Smooth muscle cell (in vitro differentiated cells): ENCODE measurements at regions not wholly inside any gene's neighbourhood (a gene's known extent, or its start where the extent isn't known, plus 50 kb on each side); places are given as distances from the start of the nearest gene placed in this dataset.

Experiments
- DNase-seq: peaks from one replicate; lab custom pipeline; 2025; ENCODE audit not compliant: unreplicated experiment; lab: John Stamatoyannopoulos, UW
- H2AFZ ChIP-seq: fragments of 200-600 bp; sonication (generic); 2 replicates; pipeline ENCODE4 v1.6.0; 2016; ENCODE audit warnings: antibody characterized with exemption, low read depth, mild to moderate bottlenecking
- H3F3A ChIP-seq: fragments of 200-600 bp; sonication (generic); 2 replicates; pipeline ENCODE4 v1.6.0; 2017; ENCODE audit warnings: antibody characterized with exemption, low read depth
- H3K27ac ChIP-seq: fragments of 200-600 bp; sonication (generic); 2 replicates; pipeline ENCODE4 v1.5.1; 2016; ENCODE audit warnings: low read depth, mild to moderate bottlenecking
- H3K27me3 ChIP-seq: fragments of 200-600 bp; sonication (generic); 2 replicates; pipeline ENCODE4 v1.6.1; 2016; ENCODE audit warnings: low read depth, mild to moderate bottlenecking
- H3K36me3 ChIP-seq: fragments of 200-600 bp; sonication (generic); 2 replicates; pipeline ENCODE4 v1.5.1; 2016; ENCODE audit warnings: low read depth
- H3K4me1 ChIP-seq: fragments of 200-600 bp; sonication (generic); 2 replicates; pipeline ENCODE4 v1.5.1; 2016; ENCODE audit warnings: low read depth
- H3K4me2 ChIP-seq: fragments of 200-600 bp; sonication (generic); 2 replicates; pipeline ENCODE4 v1.6.0; 2016; ENCODE audit warnings: mild to moderate bottlenecking
- H3K4me3 ChIP-seq: fragments of 200-600 bp; sonication (generic); 2 replicates; pipeline ENCODE4 v1.5.1; 2016; ENCODE audit warnings: mild to moderate bottlenecking
- H3K79me2 ChIP-seq: fragments of 200-600 bp; sonication (generic); 2 replicates; pipeline ENCODE4 v1.6.0; 2016; ENCODE audit warnings: low read depth, mild to moderate bottlenecking
- H3K9ac ChIP-seq: fragments of 200-600 bp; sonication (generic); 2 replicates; pipeline ENCODE4 v1.6.0; 2016; ENCODE audit warnings: low read depth
- H3K9me3 ChIP-seq: fragments of 200-600 bp; sonication (generic); replicated peaks from 2 replicates; pipeline ENCODE4 v1.5.1; 2016; ENCODE audit warnings: low read depth
- H4K20me1 ChIP-seq: fragments of 200-600 bp; sonication (generic); 2 replicates; pipeline ENCODE4 v1.6.0; 2016; ENCODE audit warnings: low read depth
- CTCF ChIP-seq: fragments of 200-600 bp; sonication (generic); IDR thresholded peaks from 2 replicates; pipeline ENCODE4 v1.5.1; 2017; ENCODE audit warnings: borderline replicate concordance, mild to moderate bottlenecking, antibody characterized with exemption; ENCODE audit not compliant: insufficient read depth, poor library complexity, severe bottlenecking
- WGBS: methylation state at CpG from one replicate; pipeline ENCODE4 v1.1.7; 2016; ENCODE audit warnings: low lambda C conversion rate; 5-methylcytosine and 5-hydroxymethylcytosine counted together

- no peaks in the 10 kb centered on the region for H3K36me3 ChIP-seq
- H4K20me1 ChIP-seq, result no peaks in the 10 kb centered on the region
- no peaks in the 10 kb centered on the region for H3F3A ChIP-seq
- H2AFZ ChIP-seq, result no peak overlapping the region
- no peaks in the 10 kb centered on the region for H3K9me3 ChIP-seq
- DNase-seq, result no peak
- no peaks in the 10 kb centered on the region for H3K4me1 ChIP-seq
- WGBS, result 71% methylated on average over 4 of the region's 4 CpGs
- no peak for TF ChIP-seq CTCF
- no peak overlapping the region for H3K4me3 ChIP-seq
- H3K79me2 ChIP-seq, result no peaks in the 10 kb centered on the region
- H3K9ac ChIP-seq, result no peak overlapping the region
- H3K4me2 ChIP-seq, result no peak overlapping the region
- no peak overlapping the region for H3K27ac ChIP-seq
- no peaks in the 10 kb centered on the region for H3K27me3 ChIP-seq
Measured at GRCh38 chr13:64993514-64994164, 2236.5 kb downstream of the PCDH9 start.

GRCh38 chr13:64992314-64992713 lies 2237.8 kb downstream of the PCDH9 start:
- H4K20me1 ChIP-seq, result no peaks in the 10 kb centered on the region
- no peaks in the 10 kb centered on the region for H3K9me3 ChIP-seq
- no peak overlapping the region for H3K4me2 ChIP-seq
- no peak for DNase-seq
- no peaks in the 10 kb centered on the region for H3K27me3 ChIP-seq
- H3K4me3 ChIP-seq, result no peak overlapping the region
- H3K27ac ChIP-seq, result no peak overlapping the region
- no peak for TF ChIP-seq CTCF
- no peaks in the 10 kb centered on the region for H3F3A ChIP-seq
- H2AFZ ChIP-seq, result no peak overlapping the region
- H3K36me3 ChIP-seq, result no peaks in the 10 kb centered on the region
- H3K79me2 ChIP-seq, result no peaks in the 10 kb centered on the region
- H3K4me1 ChIP-seq, result no peaks in the 10 kb centered on the region
- no peak overlapping the region for H3K9ac ChIP-seq
- WGBS, result 48% methylated on average over 2 of the region's 2 CpGs

GRCh38 chr13:64985075-64985474 lies 2245.1 kb downstream of the PCDH9 start:
- DNase-seq, result no peak
- no peaks in the 10 kb centered on the region for H3K27me3 ChIP-seq
- WGBS, result 64% methylated on average over 5 of the region's 5 CpGs
- no peak overlapping the region for H3K4me2 ChIP-seq
- no peak for TF ChIP-seq CTCF
- no peaks in the 10 kb centered on the region for H3F3A ChIP-seq
- no peak overlapping the region for H3K9ac ChIP-seq
- no peaks in the 10 kb centered on the region for H4K20me1 ChIP-seq
- no peaks in the 10 kb centered on the region for H3K4me1 ChIP-seq
- no peak overlapping the region for H2AFZ ChIP-seq
- H3K36me3 ChIP-seq, result no peaks in the 10 kb centered on the region
- no peak overlapping the region for H3K27ac ChIP-seq
- H3K79me2 ChIP-seq, result no peaks in the 10 kb centered on the region
- H3K4me3 ChIP-seq, result no peak overlapping the region
- H3K9me3 ChIP-seq, result no peaks in the 10 kb centered on the region

GRCh38 chr13:64962404-64962803 lies 2267.7 kb downstream of the PCDH9 start:
- Histone ChIP-seq H3F3A (no peaks in the 10 kb centered on the region), H3K9me3 (no peaks in the 10 kb centered on the region), H3K79me2 (no peaks in the 10 kb centered on the region), H3K36me3 (no peaks in the 10 kb centered on the region), H3K4me3 (no peak overlapping the region), H3K4me2 (no peak overlapping the region), H3K27me3 (no peaks in the 10 kb centered on the region), H2AFZ (no peak overlapping the region), H4K20me1 (no peaks in the 10 kb centered on the region), H3K4me1 (no peaks in the 10 kb centered on the region), H3K27ac (no peak overlapping the region), H3K9ac (no peak overlapping the region)
- no peak for DNase-seq
- no peak for TF ChIP-seq CTCF
- 100% methylated on average over 1 of the region's 1 CpG for WGBS
